NCI-H2029 treated with DMSO at 0.1 percent for 48 hours (cell line): ENCODE measurements at regions not wholly inside any gene's neighbourhood (a gene's known extent, or its start where the extent isn't known, plus 50 kb on each side); places are given as distances from the start of the nearest gene placed in this dataset.

Source experiments
- DNase-seq: peaks from one replicate; lab custom pipeline; 2025; lab: John Stamatoyannopoulos, UW

DNA sequence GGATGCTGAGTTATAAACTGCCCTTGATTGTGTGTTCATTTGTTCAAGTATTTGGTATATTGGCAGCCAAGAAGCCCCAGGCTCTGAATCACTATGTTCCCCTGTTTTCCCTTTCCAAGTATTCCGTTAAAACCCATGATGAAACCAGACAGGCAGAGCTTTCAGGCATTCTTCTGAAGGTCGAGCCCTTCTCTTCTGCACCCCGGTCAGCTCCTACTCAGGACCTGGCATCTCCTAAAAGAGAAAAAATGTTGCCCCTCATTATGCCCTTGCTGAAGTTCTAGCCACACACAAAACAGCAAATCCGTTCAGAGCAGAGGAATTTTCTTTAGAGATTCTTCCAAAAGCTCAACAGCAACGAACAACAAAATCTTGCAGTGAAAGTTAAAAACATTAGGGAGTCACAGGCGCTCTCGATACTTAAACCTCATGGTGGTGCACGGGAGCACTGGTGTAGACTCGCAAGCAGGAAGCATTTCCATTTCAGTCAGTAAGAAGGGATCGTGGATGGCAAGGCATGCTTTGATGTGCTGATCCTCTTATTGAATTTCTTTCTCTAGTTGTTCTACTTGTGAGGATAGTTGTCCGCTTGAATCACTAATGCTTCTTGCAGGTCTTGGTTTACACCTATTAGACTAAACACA lies 264.9 kb downstream of the SKIDA1 start:
- DNase-seq: no peak

DNA sequence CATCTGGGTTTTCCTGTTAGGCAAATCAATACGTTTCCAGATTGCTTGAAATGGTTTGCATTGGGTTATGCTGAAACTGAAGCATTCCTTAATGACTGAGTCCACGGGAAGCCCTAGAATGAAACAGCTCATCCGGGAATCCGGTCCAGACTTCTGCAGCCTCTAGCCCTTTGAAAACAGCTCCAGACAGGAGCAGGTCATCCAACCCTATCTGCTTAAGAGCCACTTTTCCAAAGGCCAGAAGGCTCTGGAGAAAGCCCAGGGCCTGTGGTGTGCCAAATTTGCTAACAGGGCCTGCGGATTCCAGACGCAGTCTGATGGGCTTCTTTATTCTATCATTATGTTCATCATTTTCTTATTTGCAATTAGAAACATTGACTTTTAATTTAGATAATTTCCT lies 265.4 kb downstream of the SKIDA1 start:
- no peak for DNase-seq

DNA sequence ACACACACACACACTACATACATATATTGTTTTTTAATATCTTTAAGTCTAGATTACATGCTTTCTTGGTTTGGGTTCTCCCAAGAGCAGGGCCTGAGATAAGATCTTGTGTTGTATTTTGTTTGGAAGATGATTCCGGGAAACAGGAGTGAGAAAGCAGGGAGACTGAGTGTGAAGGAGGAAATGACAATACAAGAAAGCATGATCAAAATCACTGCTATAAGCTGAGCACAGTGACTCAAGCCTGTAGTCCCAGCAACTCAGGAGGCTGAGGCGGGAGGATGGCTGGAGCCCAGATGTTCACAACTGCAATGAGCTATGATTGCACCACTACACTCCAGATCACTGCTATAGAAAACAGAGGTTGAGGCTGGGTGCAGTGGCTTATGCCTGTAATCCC lies 267.6 kb downstream of the SKIDA1 start:
- no peak for DNase-seq

DNA sequence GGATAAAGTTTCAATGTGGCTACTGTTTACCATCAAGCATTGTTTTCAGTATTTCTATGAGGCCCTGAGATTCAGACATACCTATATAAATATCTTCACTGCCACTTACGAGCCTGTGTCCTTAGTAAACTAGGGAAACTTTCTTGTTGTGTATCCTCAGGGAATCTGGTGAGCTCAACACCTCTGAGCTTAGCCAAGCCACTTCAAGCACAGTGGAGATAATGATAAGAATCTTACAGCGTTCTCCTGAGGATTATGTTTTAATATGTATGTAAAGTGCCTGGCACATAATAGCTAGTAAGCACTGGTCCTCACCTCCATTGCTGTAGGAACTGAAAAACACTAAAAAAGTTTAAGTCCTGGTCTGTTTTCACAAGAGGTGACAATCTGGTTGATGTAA lies 268.3 kb downstream of the SKIDA1 start:
- no peak for DNase-seq

DNA sequence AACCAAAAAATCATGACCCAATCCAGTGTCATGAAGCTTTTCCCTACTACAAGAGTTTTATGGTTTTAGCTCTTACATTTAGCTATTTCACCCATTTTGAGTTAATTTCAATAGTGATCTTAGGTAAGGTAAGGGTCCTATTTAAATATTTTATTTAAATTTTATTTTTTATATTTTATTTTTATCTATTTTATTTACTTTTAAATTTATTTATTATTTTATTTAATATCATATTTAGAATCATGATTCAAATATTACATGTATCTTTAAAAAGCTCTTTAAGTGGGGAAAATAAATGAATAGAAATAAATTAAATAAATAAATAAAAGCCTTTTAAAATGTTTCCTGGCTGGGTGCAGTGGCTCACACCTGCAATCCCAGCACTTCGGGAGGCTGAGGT lies 276.0 kb downstream of the SKIDA1 start:
- DNase-seq: no peak

DNA sequence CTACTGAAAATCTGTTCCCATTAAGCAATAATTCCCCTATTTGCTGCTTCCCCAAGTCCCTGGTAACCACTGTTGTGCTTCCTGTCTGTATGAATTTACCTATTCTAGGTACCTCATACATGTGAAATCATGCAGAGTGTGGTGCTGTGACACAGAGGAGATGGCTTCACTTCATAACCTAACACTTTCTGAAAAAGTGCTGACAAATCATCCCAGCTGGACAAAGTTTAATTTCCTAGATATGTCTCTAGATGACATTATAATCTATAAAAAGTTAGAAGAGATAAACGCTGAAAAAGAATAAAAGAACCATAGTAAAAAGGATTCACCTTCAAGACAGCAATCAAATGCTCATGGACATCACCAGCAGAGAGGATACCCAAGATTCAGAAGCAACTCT lies 277.9 kb downstream of the SKIDA1 start:
- DNase-seq: no peak

DNA sequence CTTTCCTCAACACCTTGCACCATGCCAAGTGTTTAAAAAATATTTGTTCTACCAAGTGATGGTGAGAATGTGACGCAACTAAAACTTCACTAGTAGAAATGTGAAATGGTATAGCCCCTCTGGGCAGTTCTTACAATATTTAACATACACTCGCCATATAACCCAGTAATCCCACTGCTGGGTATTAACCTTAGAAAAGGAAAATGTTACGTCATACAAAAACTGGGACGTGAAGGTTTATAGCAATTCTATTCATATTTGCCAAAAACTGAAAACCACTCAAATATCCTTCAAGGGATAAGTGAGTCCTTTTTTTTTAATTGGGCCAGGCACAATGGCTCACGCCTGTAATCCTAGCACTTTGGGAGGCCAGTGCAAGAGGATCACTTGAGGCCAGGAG lies 279.3 kb downstream of the SKIDA1 start:
- DNase-seq: no peak

DNA sequence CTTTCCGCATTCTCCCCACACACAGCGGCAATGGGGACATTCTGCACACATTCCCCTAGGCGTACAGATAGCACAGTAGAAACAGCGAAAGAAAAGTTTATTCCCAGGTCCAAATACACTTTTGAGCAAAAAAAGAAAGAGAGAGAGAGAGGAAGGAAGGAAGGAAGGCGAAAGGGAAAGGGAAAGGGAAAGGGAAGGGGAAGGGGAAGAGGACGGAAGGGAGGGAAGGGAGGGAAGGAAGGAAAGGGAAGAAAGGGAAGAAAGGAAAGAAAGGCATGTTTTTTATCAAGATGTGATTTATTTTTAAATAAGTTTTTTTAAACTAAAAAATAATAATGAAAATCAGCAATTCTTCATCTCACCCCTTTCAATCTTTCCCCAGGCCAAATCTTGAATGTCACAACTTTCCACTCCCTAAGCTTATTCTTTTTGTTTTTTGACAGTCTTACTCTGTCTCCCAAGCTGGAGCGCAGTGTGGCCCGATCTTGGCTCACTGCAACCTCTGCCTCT lies 281.7 kb downstream of the SKIDA1 start:
- DNase-seq: no peak

DNA sequence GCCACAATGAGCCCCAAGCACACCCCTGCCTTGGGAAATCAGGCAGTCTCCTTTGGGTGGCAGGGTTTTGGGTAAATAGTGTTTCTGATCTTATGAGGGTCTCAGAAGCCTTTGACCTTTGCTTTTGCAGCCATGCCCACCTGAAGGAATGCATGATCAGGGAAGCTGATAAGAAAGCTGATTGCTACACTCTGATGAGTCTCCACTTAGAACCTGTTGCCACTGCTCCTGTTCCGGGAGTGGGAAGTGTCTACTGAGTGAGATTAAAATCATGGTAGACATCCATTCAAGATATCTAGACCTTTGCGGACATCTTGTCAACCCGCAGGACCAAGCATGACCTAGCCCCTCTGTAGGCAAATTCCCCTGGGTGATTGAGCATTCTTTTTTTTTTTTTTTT lies 282.6 kb downstream of the SKIDA1 start:
- DNase-seq: no peak

DNA sequence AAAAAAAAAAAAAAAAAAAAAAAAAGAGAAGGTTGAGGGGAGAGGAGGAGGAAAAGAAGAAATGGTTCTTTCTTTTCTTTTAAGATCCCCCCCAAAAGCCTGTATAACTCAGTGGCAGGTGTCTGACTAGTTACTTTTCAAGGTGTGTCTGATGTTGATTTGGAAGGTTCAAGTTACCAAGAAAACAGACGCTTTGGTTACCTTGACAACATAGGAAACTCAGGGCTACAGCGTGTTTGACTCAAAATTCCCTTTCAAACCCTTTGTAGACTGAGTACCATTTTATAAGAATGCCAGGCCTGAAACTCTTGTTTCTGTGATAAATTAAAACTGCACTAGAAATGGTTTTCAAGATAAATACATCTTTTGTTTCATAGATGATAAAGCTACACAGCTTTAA lies 286.8 kb downstream of the SKIDA1 start:
- no peak for DNase-seq

DNA sequence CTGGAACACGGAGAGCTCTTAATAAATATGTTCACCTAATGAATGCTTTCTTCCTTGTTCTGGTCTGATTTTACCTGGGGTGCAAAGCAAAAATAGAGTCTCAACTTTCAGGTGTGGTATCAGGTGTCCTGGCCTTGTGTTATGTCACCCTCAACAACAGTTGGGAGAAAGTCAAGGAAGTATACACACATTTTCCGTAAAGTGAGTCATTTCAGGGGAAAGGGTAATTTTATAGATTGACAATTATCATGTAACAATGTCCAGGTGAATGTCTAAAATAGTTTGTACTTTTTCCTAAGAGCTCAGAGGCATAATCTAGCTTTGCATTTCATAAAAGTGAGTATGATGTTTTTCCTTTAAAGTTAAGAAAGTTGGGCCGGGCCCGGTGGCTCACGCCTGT lies 287.4 kb downstream of the SKIDA1 start:
- no peak for DNase-seq

DNA sequence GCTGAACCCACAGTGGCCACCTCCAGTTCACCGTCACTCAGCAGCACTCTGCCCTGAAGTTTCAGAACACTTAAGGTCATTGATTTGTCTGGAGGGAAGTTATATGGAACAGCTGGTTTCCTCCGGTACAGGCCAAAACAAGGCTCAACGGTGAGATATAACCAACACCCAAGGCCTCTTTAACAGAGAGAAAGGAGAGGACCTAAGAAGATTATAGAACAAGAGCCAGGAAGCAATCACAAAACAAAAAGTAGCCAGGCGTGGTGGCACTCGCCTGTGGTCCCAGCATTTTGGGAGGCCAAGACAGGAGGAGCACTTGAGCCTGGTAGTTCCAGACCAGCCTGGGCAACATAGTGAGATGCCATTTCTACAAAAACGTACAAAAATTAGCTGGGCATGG lies 290.7 kb downstream of the SKIDA1 start:
- no peak for DNase-seq

DNA sequence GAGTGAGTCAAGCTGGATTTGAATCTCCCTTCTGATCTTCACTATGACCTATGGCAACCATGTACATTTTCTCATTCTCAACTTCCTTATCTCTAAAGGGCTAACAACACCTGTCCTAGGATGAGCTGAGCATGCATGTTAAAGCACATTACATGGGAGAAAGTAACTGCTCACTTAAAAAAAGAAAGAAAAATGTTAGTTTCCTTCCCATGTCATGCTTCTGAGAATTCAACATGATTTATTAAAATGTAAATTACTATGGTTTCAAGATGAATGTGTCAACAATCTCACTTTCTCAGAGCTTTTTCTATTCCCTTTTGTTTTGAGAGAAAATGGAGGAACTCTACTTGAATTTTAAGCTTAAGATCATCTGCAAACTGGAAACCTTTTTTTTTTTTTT lies 295.3 kb downstream of the SKIDA1 start:
- no peak for DNase-seq

DNA sequence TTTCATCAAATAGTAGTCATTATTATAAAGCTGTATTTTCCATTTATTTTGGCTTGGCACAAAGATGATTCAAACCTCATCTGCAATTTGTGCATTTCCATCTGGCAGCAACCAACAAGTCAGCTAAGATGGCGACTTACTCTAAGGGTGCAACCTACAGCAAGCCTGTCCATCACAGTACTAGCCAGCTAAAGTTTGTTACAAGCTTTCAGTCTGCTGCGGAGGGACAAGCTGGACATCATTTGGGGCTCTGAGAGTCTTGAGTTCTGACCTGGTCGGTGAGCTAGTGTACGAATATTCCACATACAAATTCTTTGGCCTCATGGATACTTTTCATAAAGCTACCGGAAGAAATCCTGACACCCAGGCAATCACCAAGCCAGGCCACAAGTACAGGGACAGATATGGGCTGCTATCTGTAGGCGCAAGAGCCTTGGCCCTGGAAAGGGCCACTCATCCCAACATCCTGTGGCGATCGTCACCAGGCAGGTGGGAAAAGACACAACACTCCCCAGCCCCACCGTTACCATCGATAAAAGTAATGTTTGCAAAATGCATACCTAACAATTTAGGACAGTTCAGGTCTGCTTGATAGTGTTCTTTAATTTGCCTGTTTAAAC lies 307.6 kb downstream of the SKIDA1 start:
- no peak for DNase-seq

DNA sequence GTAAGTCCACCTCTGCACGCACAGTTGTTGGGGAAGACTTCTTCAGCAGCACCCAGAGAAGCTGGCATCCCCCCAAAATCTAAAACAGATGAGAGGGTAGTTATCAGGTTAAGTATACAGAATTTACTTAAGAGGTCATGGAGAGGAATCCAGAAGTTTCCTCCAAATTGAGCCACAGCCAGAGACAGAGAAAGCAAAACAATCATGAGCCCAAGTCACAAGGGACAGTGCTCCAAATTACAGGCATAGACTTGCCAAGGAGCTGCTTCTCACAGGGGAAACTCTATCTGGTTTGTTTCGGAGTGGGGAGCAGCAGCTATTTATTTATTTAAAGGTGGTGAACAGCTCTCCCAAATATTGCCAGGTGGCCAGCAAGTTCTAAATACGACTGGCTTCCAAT lies 308.4 kb downstream of the SKIDA1 start:
- DNase-seq: no peak

DNA sequence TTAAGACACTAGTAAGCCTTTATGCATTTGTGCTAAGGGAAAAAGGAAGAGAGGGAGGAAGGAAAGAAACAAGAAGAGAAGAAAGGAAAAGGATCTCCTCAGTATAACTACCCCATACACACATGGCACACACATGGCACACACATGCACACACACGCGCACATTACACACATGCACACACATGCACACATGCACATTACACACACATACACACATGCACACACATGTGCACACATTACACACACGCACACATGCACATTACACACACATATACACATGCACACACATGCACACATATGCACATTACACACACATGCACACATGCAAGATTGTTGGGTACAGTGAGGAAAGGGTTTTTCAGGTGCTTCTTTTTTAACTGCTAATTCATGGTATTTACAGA lies 311.2 kb downstream of the SKIDA1 start:
- no peak for DNase-seq

DNA sequence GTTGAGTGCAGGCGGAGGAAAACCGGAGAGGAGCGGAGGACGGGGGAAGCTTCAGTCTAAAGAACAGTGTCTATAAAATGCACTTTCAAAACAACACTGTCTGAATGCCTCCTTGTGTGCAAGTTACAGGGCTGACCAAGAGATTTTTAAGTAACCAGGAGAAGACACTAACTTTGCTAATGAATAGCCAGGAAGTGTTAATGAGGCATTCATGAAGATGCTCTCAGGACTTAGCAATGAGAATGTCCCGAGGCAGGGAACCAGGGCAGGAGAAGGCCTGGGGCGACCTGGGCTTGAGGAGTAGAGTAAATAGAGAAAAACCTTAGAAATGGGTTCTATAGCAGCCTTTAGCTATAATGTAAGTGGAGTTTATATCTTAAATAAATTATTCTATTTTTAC lies 312.1 kb downstream of the SKIDA1 start:
- DNase-seq: no peak

DNA sequence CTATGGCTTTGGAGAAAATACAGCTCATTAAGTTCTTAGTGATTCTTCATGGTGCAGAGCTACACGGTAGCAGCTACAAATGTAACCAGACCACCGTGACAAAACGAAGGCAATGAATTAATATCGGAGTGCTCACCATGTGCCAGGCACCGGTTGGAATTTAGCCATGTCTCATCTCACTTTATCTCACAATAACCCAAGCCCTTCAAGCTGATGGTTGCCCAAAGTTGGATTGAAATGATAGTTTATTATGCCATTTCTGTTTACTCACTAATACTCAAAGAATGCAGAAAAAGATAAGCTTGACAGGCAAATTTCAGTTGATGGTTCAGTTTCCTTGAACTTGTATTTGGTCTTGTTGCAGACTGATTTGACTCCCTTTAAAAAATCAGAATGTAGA lies 312.6 kb downstream of the SKIDA1 start:
- DNase-seq: no peak

DNA sequence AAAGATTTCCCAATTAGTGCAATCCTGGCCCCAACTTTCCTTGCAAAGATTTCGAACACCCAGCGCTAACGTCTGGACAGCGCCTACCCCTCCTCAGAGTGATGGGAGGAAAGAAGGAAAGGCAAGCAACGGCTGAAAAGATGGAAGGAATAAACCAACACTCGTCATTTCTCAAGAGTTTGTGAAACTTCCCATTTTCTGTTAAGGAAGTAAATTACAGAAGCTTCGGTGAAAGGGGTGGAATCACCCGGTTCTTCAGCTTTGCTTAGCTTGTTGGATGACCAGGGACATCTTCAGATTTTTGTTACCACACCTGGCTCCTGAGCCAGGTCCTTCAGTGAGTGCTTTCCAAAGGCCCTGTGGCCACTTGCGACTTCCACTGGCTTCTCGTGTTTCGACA lies 313.1 kb downstream of the SKIDA1 start:
- no peak for DNase-seq

DNA sequence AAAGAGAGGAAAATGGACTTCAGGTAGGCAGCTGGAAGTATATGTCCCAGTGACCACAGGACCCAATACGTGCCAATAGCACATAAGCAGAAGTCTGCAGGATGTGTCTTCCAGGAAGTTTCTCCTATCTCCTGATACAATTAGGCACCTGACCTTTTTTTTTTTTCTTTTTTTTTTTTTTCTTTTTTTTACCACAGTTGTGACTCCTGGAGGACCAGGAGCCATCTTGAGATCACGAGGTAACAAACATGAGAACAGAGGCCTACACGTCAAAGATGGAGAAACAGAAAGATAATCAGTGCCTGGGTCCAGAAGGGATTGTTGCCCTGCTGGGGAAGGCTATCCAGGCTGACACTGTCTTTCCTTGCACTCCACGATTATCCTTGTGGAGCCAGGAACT lies 312.4 kb upstream of the NEBL start:
- DNase-seq: no peak

DNA sequence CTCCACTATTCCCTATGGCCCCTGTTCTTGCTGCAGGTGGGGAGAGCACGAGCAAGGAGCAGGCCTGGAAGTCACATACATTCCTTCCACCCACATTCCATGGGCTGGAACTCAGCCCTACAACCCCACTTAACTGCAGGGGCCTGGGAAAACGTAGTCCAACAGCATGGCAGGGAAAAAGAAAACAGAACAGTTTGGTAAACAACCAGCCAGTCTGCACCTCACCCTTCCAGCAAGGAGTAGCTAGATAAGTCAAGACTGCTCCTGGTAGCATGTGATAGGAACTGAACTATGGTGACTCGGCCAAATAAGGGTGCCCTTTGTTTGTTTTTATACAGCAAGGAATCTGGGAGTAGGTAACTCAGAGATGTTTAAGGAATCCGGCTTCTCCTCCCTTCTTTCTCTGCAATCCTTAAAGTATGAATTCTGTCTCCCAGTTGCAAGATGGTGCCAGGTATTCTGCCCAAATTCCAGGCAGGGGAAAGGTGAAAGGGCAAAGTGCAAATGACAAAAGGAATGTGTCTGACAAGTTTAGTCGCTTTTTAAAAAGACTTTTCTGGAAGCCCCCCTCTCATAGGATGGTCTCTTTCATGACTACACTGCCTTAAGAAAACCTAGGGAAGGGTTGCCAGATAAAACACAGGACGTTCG lies 311.7 kb upstream of the NEBL start:
- DNase-seq: no peak

DNA sequence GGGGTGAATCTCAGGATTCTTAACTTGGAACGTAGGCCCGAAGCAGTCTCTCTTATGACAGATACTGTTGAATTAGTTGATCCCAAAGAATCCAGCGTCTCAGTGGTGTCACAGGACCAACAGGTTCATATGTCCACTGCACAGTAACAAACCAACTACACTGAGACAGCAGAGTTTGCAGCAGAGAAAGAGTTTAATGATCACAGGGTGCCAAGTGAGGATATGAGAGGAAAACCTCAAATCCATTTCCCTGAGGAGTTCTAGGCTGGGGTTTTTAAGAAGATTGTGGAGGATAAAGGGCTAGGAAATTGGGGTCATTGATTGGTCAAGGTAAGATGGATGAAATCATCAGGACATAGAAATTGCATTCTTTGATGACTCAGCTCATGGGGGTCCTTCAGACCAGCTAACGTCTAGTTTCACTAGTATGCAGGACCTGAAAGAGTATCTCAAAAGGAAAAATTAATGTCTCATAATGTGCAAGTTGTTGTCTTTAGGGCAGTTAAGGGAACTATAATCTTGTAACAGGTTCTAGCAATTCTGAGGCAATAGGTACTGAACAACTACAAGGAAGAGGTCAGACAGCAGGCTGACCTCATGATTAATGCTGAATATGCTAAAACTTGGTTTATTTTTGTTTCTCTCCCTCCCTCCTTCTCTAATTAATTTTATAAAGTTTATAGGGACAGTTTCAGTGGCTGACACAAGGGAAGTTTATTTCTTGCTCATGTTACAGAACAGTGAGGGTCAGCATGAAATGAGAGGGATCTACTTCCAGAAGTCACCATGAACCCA lies 310.9 kb upstream of the NEBL start:
- DNase-seq: no peak

DNA sequence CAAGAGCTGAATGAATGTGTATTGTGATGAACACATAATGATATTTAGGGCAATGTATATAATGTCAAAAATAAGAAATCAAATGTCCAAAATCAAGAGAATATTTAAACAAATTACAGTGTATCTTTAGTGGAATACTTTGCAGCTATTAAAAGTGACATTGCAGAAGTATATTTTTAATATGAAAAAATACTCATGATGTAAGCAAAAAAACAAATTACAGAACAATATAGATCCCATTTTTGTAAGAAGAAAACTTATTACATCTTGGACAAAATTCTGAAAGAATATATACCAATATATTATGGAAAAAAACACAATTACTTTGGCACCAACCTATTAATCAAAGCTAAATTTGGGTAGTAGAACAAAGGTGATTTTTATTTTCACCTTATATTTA lies 308.2 kb upstream of the NEBL start:
- no peak for DNase-seq
